GM18951 (cell line): ENCODE measurements at regions not wholly inside any gene's neighbourhood (a gene's known extent, or its start where the extent isn't known, plus 50 kb on each side); places are given as distances from the start of the nearest gene placed in this dataset.

Experiments used
- POLR2A ChIP-seq: IDR thresholded peaks from 4 replicates; pipeline ENCODE4 v1.6.1; 2011; ENCODE audit warnings: mild to moderate bottlenecking; ENCODE audit not compliant: insufficient read length, insufficient read depth; ENCODE audit errors: extremely low read depth
- in situ Hi-C: fragments of 300-500 bp; cut with MboI; formaldehyde crosslinking; loops from one replicate; pipeline ENCODE4 v1.12.0; 2022; ENCODE audit warnings: low sequenced_read_pairs, mixed read lengths, inconsistent platforms; ENCODE audit not compliant: unreplicated experiment

GRCh38 chr10:27451054-27451453 is 53.0 kb upstream of the RAB18 start:
- TF ChIP-seq POLR2A = no peak
- in situ Hi-C loops = no loop called here

DNA sequence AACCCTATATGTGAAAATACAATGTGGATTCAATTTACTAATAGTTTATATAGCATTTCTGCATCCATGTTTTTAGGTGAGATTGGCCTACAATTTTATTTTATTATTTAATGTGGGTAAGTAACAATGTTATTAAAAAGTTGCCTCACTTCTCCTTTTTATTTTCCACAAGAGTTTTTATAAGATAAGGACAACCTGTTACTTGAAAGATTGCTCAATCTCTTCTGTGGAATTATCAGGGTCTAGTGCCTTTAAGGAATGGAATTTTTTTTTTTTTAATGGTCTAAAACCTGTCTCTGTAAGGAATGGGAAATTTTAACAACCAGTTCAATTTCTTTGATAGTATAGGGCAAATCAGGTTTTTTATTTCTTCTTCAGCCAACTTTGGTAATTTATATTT is 53.9 kb upstream of the RAB18 start:
- no peak for TF ChIP-seq POLR2A
- in situ Hi-C loops = no loop called here

GRCh38 chr10:27449571-27449970 is 54.5 kb upstream of the RAB18 start:
- no peak for TF ChIP-seq POLR2A
- in situ Hi-C loops = loop anchor here (25.0 kb wide), 1 partner anchor 213 kb away; no protein-coding TSS in a partner anchor

DNA sequence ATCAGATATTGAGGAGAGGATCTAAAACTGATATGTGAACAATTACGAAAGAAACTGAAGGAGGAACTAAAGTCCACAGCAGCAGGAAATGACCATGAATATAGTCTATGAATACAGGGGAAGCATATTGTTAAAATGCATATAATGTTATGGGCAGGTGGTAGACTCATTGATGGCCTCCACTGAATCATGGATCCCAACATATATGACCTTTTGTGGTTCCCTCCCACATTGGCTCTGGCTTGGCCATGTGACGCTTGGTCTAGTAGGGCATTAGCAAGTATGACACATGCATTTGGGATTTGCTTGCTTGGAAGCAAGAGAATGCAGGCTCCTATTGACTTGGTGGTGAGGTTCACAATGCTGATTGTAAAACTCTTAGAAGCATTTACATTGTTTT is 55.2 kb upstream of the RAB18 start:
- in situ Hi-C loops = loop anchor here (25.0 kb wide), 1 partner anchor 213 kb away; no protein-coding TSS in a partner anchor
- TF ChIP-seq POLR2A = no peak

DNA sequence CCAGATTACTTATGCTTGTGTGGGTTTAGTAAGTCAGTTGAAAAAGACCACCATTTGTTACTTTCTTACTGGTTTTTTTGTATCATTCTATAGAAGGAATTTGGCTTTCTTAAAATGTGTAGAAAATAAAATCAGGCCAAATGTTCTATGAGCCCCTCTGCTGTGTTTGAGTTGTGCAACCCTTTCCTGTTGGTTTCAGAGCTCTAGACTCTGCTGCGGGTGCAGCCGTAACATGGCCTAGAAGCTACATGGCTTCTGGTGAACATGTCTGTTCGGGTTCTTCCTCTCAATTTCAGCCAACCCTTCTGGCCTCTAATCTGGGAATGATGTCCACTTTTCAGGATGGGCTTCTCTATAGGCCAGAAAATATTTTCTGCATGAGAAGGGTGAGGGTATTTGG is 56.6 kb upstream of the RAB18 start:
- in situ Hi-C loops = loop anchor here (25.0 kb wide), 1 partner anchor 215 kb away; no protein-coding TSS in a partner anchor
- TF ChIP-seq POLR2A = no peak

- no peak for TF ChIP-seq POLR2A
- in situ Hi-C loops = loop anchor here (25.0 kb wide), 1 partner anchor 216 kb away; no protein-coding TSS in a partner anchor
These were observed 57.8 kb upstream of the RAB18 start for GRCh38 chr10:27446091-27446918.

DNA sequence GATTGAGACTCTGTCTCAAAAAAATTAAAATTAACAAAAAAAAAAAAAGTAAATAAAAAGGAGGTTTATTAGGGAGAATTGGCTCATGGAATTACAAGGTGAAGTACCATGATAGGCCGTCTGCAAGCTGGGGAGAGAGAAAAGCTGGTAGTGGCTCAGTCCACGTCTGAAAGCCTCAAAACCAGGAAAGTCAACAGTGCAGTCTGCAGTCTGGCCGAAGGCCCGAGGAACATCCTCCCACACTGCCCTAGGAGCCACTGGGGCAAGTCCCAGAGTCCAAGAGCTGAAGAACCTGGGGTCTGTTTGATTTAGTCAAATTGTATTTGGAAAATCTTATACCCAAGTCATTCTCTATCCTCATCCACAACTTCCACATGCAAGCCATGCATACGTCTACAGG is 59.0 kb upstream of the RAB18 start:
- TF ChIP-seq POLR2A = no peak
- in situ Hi-C loops = loop anchor here (25.0 kb wide), 1 partner anchor 217 kb away; no protein-coding TSS in a partner anchor

GRCh38 chr10:27440478-27440877 is 63.6 kb upstream of the RAB18 start:
- in situ Hi-C loops = loop anchor here (25.0 kb wide), 1 partner anchor 222 kb away; no protein-coding TSS in a partner anchor
- no peak for TF ChIP-seq POLR2A

DNA sequence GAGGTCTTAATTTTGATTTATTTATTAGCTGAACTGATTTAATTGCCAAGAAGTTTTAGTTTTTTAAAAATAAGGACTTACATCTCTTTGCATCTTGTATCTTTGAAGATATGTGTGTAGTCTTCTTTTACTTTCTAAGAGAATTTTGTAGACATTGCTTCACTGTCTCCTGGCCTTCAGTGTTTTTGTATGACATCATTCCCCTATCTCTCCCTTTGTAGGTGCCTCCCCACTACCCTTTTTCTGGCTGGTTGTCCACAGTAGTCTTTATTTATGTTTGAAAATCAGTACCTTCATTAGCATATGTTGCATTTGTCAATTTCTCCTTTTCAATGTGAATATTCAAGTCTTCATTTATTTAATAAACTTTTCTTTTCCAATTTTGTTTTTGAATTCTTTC is 64.1 kb upstream of the RAB18 start:
- in situ Hi-C loops = loop anchor here (25.0 kb wide), 1 partner anchor 222 kb away; no protein-coding TSS in a partner anchor
- TF ChIP-seq POLR2A = no peak

- TF ChIP-seq POLR2A = no peak
- in situ Hi-C loops = loop anchor here (25.0 kb wide), 1 partner anchor 223 kb away; no protein-coding TSS in a partner anchor
These were observed 65.0 kb upstream of the RAB18 start for GRCh38 chr10:27439101-27439500.

GRCh38 chr10:27437775-27438174 is 66.3 kb upstream of the RAB18 start:
- TF ChIP-seq POLR2A = no peak

DNA sequence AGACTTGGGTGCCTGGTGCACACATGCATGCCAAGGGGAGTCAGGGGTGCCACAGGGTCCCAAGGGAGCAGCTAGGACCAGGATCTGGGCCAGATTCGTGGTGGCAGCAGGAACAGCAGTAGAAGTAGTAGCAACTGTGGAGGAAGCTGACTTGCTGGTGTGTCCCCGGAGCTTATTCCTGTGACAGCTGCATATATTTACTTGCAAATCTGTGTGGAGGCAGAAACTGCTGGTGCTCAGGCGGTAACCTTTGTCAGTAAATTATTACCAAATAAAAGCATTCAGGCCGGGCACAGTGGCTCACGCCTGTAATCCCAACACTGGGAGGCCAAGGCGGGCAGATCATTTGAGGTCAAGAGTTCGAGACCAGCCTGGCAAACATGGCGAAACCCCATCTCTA is 67.4 kb upstream of the RAB18 start:
- TF ChIP-seq POLR2A = no peak
- in situ Hi-C loops = loop anchor here (25.0 kb wide), 1 partner anchor 226 kb away; no protein-coding TSS in a partner anchor

More at GRCh38 chr10:27437775-27438174, 66.3 kb upstream of the RAB18 start:
- in situ Hi-C loops = loop anchor here (25.0 kb wide), 1 partner anchor 225 kb away; no protein-coding TSS in a partner anchor

DNA sequence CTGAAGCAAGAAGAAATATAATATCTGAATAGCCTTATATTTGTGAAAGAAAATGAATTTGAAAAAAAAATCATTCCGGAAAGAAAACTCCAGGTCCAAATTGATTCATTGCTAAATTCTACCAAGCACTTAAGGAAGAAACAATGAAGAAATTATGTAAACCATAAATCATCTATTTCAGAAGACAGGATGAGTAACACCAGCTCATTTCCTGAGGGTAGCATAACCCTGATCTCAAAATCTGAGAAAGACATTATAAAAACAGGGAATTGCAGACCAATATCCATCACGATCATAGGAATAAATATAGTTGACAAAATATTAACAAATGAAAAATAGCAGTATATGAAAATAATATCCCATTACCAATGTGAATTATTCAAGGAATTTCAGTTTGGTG is 70.1 kb upstream of the RAB18 start:
- in situ Hi-C loops = loop anchor here (25.0 kb wide), 1 partner anchor 228 kb away; no protein-coding TSS in a partner anchor
- no peak for TF ChIP-seq POLR2A
